IPS-NIHi7 (cell line): ENCODE measurements at regions not wholly inside any gene's neighbourhood (a gene's known extent, or its start where the extent isn't known, plus 50 kb on each side); places are given as distances from the start of the nearest gene placed in this dataset.

Source experiments
- DNase-seq: peaks from one replicate; pipeline ENCODE4 v3.0.0; 2012; ENCODE audit warnings: mixed read lengths; ENCODE audit errors: extremely low spot score

DNA sequence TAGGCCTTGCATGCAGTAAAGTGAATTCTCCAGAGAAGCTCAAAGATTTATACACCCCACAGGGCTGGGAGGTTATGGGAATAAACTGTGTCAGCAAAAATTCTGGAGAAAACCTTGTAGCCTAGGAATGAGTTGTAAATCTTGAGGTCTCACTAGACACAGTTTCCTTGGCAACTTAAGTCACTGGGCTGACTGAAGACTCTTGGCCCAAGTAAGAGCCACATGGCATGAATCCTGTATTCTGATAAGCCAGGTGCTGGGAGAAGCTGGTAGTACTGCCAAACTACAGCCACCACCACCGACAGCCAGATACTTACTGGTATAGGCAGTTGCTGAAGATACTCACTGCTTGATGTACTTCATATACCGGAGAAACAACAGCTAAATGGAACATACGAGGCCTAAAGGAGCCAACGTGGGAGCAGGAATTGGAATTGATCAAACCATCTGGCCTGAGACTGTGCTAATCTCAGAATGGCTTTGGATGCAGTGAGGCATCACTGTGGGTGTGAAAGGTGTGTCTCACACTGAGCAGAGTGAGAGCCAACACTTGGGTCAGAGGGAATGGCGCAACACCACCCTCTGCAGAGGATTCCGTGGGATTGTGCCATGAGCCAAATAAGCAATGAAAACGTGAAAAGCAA is 102.8 kb upstream of the TMCC3 start:
- peak; percentile 27 for DNase-seq

DNA sequence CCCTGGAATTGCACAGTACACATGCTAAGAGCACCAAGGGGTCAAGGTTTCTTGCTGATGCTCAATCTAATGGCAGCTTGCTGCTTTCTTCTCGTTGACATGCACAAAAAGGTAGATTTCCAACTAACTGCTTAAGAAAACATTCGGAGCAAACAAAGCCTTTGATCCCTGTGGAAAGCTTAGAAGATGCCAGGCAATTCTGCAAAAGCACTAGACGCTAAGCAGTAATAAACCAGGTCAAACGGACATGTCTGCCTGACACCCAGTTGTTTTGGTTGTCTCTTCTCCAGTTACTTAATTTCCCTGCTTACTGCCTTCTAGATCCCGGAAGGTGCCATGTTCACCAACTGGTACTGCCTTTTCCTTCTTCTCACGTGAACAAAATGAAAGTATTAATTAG is 100.5 kb upstream of the TMCC3 start:
- DNase-seq: no peak

DNA sequence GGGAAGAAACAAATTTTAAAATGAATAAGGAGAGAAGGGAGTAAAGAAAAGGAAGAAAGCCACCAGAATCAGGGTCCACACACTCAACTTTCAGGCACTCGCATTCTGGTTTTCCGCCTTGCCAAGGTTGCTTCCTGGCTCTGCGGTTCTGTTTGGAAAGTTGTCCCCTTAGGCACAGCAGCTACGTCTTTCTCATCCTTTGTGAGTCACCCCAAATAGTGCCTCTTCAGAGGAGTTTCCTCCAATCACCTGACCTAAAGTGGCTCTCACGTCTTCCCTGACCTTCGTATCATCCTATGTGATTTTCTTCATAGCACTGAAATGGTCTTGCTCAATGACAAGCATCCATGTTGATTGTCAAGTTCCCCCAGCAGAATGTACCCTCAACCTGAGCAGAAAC is 99.5 kb upstream of the TMCC3 start:
- no peak for DNase-seq

DNA sequence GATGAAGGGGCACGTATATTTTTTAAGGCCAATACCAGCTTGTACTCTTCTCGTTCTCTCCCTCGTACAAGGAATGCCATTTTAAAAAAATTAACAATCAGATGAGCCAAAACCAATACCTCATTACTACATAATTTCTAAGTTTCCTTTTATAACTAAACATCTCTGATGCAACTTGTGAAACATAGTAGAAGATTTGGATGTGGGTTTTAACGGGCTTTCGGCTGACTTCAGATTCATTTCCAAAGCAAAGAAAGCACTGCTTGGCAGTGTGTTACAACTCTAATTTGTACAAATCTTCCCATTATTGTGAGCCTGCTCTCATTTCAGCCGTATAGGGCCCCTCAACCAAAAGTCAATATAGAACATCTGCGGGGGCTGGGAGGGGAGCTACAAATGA is 99.1 kb upstream of the TMCC3 start:
- no peak for DNase-seq

DNA sequence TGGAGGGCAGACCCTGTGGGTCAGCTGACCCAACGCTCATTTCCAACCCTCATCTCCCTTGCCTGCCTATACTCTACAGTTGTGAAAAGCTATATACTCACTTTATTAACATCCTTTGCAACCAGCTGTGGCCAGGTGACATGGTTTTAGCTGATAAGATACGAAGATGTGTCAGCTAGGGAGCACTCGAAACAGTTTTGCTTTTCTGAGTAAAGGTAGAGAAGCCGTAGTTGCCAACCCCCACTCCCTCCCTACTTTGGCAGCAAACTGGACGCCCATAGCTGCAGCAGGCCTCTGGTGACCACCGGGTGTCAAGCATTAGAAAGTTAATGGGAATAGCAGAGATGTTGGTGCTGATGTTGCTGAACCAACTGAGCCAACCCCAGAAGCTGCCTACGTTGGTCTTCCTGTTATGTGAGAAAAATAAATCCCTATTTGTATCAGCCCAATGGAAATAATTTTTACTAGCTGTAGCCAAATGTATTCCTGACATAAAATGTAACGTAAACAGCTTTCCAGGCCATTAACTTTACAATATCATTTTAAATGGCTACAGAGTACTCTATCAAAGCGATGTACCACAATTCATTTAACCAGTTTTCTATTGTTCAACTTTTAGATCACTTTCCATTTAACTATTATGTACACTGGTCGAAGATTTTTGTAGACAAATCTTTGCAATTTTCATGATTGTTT is 98.5 kb upstream of the TMCC3 start:
- DNase-seq: no peak

DNA sequence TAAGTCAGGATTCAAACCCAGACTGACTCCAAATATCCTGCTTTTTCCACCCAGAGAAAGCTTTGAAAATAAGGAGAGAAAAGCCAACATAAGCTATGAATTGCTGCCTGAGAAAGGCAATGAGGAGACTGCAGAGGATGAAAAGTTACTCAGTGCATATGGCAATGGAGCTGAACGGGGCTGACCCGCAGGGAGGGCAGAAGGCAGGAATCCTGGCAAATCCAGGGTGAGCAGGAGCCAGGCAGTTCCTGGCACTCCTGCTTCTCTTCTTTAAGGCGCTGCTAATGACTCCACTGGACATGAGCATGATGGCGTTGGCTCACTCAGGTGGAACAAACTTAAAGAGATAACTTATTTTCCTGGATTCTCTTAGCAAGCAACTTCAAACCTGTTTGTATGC is 95.2 kb upstream of the TMCC3 start:
- DNase-seq: no peak

DNA sequence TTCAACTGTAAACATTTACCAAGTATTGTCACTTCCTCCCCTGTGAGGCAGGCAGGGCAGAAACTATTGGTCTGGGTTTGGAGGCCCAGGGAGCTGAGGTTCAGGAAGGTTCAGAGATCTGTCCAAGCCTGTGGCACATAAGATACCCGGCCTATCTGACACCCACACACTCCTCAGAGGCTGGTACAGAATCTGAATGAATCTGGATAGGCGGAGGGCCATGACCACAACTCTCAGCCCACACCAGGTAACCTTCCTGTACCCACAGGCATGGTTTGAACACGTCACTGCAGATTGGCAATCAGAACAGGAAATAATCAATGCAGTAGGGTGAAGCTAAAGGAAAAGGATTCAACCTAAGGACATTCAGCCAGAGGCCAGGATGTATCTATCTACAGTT is 92.8 kb upstream of the TMCC3 start:
- no peak for DNase-seq

DNA sequence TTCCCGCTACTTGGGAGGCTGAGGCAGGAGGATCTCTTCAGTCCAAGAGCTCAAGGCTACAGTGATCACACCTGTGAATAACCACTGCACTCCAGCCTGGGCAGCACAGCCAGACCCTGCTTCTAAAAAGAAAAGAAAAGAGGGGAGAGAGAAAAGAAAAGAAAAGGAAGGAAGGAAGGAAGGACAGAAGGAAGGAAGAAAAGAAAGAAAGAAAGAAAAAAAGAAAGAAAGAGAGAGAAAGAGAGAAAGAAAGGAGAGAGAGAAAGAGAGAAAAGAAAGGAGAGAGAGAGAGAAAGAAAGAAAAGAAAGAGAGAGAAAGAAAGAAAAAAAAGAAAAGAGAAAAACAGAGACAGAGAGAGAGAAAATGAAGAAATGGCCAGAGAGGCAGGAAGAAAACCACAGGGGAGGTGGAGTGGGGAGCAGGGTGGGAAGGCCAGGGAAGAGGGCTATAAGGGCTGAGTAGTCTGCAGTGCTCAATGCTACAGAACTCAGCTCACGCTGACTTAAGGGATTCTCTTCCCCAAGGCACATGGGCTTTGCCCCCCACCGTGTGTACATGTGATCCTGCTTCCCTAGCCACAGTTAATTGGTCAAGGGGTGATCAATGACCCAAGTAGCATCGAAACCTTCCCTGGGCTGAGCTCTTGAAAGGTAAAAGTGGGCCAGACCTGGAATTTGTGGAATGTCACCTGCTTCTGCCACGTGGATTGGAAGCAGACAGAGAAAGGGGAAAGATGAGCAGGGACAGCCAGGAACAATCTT is 90.4 kb upstream of the TMCC3 start:
- DNase-seq: peak; percentile 43

DNA sequence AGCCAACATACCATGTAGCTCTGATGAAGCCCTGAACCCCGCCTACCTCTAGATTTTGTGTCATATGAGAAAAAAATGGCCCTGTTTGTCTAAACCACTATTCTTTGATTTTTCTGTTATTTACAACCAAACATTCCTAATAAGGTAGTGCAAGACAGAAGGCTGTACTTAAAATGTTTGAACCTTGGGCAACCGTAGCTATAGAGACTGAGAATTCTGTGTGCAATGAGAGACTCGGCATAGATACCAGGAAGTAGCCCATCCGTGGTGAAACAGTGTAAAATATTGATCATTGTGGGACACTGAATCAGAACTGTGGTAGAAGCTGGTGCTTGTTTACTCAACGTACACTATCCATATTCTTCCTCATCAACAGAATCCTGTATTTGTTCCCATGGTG is 86.5 kb upstream of the TMCC3 start:
- DNase-seq: no peak

DNA sequence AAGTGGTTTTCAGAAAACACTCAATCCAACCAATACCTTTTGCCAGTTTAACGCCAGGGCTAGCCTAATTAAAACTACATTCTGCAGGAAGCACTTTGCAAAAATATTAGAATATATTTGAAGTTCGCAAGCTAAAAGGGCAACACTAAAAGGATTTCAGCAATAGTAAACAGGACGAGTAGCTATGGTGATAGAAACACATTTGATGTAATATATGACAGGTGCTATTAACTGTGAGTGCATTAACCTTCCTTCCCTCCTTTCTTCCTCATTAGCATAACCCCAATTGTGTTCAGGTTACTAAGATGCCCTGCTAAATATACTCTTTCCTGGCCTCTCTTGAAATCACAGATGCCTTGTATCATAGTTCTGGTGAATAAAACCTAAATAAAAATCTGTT is 85.6 kb upstream of the TMCC3 start:
- DNase-seq: no peak

DNA sequence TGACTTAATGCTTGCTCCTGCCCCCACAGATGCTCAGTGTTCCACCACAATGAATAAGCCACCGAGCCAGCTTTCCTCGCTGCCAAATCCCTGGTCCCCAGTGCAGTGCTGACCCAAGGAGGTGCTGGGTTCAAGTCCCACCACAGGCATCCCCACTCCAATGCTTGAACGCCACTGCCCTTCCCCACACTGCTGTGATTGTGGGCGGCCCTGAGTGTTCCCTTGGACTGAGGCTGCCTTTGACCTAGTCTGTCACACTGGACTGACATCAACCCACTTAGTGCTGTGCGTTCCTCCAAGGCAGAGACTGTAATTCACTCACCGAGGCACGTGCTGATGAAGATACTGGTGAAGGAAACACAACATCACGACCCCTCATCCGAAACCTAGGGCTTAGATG is 83.4 kb upstream of the TMCC3 start:
- DNase-seq: no peak

DNA sequence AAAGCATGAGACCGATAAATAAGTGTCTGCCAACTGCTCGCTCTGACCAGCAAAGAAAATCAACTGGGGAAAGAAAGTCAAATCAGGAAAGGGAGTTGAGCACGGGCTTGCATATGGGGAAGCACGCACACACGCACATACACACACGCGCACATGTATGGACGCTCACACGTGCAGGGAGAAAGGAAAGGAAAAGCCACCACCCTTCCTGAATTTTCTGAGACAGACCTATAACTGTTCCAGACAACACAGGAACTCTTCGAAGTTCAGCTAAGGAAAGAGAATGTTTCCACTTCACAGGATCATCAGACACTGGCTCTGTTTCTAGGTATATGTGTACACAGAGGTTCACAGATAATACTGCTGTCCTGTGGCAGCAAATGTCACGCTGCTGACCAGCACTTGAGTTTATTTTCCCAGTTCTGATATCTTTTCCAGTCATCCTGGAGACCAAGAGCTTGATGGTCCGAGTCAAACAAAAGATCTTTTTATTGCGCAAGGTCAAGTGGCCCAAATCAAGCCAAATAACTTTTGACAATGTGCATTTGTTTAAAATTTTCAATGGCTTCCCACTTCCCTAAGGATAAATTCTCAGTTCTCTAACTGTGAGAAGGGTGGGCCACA is 82.1 kb upstream of the TMCC3 start:
- DNase-seq: no peak

DNA sequence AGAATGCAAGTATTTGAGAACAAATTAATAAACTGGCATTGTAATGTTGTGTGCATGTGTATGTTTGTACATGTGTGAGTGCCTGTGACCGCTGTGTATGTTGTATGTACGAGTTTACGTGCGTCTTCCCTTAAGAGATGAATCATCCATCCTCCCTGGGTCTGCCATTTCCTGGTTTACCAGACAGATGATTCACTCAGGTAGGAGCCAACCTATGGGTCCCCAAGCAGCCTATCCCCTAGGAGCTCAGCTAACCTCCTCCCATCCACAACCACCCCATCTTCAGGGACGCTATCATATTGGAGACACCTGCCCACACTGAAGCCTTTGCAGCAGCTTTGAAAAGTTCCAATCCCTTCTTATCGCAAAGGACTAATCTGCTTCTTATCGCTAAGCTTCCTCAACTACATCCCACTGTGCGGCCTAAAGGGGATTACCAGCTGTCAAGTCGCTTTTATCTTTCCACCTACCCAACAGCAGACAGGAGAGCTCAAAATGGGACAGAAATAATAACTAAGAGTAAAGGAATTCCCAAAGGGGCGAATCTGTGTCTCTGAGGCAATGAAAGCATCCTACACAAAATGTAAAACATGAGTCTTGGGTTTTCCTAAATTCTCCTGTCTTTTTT is 81.5 kb upstream of the TMCC3 start:
- no peak for DNase-seq

DNA sequence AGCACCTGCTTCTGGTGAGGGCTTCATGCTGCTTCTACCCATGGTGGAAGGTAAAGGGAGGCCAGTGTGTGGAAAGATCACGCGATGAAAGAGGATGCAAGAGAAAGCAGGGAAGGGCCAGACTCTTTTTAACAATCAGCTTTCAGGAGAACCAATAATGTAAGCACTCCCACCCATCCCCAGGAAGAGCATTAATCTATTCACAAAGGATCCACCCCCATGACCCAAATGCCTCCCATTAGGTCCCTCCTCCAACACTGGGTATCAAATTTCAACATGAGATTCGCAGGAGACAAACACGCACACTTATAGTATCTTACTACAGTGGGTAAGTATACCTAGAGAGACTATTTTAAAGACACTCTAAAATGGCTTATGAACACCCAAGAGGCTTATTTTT is 80.5 kb upstream of the TMCC3 start:
- no peak for DNase-seq

DNA sequence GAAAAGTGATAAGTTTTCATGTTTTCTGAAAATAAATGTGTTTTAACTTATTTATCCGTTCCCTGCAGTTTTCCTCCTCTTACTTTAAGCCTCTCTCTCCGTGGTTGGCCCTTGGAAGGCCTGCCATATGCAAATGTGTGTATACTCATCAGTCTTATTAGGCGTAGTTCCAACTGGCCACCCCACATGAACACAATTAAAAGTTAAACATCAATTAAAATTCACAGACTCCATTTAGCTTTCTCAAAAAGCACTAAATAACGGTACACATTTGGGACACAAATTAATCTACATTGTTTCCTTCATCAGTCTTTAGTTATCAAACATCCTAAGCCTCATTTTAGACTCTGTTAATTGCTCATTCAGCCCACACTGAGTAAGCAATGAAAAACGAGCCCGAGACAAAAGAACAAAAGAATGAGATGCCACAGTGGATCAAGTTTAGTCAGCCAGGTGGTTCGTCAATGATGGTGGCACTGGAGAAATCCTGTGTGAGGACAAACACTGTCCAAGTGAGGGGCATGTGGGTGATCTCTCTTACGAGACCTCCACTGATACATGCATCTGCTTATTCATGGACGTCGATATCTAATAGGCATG is 76.0 kb upstream of the TMCC3 start:
- no peak for DNase-seq

DNA sequence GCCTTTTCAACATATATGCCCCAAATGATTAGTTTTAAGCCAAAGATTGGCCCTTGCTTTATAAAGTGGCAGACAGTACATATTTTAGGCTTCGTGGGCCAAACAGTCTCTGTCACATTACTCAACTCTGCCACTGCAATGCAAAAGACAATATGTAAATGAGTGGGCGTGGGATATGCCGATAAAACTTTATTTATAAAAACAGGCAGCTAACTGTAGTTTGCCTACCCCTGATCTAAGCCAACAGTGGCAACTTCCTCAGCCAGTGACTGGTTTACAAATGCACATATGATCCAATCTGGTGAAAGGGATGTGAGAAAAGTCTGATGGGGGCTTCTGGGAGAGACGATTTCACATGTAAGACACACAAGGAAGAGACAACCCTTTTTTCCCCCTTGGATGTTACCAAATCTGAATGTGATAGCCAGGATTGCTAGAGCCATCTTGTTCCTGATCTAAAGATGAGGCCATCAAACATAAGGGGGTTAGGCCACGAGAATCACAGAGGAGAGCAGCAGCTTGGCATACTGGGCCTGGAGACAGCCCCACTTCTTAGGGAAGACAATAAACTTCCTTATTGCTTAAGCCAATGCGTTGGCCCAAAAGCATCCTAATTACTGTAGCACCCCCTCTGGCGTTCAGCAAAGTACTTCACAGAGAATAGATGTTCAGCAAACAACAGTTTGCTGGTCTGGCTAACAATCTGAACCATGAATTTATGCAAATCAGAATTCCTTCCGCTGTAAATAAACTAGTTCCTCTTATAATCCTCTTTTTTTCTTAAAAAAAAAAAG is 75.2 kb upstream of the TMCC3 start:
- peak; percentile 53 for DNase-seq

DNA sequence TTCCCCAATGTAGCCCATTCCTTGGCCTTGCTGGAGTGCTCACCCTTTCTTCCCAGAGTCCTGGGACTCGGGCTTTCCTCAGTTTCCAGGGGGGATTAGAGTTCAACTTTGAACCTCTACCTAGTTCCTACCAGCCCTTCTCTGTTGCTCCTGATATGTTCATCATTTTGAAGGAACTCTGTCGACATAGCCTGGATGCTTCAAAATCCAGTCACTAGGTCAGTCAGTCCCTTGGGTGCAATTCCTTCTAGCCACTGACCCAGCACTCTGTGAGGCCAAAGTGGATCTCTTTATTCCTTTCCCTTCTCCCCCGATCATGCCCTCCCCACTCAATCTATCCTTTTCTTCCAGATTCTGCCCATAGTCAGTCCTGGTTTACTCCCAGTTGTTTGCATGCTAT is 72.3 kb upstream of the TMCC3 start:
- no peak for DNase-seq

DNA sequence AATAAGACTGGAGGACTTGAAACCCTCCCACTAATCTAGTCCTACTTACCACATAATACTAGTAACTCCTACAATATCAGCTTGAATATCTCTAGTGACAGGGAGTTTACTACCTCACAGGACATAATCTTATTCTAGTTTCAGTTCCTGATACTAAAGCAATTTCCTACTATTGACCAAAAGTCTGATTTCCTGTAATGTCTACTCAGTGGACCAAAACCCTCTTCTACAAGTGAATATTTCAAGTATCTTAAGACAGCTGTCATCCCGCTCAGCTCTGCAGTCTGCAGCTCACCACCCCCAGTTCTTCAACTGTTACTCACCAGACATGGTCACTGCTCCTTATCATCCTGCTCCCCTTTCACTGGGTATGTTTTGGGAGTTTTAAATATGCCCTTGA is 70.8 kb upstream of the TMCC3 start:
- DNase-seq: no peak

DNA sequence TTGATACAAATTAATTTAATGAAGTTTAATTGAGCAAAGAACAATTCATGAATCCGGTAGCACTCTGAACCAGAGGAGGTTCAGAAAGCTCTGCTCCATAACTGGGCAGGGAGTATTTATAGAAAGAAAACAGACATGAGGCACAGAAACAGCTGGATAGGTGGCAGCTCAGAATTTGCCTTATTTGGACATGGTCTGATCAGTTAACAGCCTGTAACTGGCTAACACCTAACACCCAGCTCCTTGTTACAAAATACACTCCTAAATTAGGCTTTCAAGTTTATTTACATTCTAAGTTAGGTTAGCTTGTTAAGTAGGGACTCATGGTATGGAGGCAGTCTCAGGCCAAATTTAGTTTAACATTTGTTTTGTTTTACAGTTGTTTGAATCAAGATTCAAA is 67.8 kb upstream of the TMCC3 start:
- DNase-seq: no peak

DNA sequence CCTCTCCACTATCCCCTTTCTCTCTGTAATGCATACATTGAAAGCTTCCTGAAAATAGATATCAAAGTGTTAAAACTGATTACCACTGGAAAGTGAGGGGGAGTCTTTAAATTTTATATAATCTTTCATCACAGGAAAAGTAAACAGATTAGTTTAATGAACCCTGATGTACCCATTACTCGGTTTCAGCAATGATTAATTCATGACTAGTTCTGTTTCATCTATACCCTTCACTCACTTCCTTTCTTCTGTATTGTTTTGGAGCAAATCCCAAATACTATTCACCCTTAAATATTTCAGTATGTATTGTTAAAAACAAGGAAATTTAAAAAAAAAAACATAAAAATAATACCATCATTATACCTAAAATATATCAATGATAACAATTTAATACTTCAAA is 67.3 kb upstream of the TMCC3 start:
- no peak for DNase-seq

DNA sequence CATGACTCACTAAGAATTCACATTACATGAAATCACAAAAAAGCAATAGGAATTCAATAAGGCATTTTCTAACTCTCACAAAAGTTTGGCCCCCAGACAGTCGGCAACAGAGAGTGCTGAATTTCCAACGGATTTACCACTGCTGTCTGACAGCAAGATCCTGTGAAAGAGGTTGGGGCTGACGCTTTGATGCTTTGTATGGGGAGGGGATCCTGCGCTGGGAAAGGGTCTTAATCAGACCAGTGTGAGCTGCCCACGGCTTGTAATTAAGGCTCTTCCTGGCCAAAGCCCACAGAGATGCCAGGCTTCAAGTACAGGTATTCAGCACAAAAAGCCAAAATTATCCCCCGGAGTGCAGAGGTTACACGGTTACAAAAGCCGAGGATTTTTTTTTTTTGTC is 66.8 kb upstream of the TMCC3 start:
- DNase-seq: no peak
